ENCODE measurements at regions not wholly inside any gene's neighbourhood (a gene's known extent, or its start where the extent isn't known, plus 50 kb on each side); places are given as distances from the start of the nearest gene placed in this dataset.
A peak's percentile ranks its signal among the peaks of the same experiment; 100 is the strongest.

- Histone ChIP-seq H3K9me3 (no peaks in the 10 kb centered on the region), H3K27me3 (peaks cover 72% of the 10 kb centered on the region), H3K4me1 (no peaks in the 10 kb centered on the region), H3K36me3 (no peaks in the 10 kb centered on the region), H3K4me3 (ENCODE audit: low read depth, low read length) (no peak overlapping the region)
- TF ChIP-seq, protein P1, sequence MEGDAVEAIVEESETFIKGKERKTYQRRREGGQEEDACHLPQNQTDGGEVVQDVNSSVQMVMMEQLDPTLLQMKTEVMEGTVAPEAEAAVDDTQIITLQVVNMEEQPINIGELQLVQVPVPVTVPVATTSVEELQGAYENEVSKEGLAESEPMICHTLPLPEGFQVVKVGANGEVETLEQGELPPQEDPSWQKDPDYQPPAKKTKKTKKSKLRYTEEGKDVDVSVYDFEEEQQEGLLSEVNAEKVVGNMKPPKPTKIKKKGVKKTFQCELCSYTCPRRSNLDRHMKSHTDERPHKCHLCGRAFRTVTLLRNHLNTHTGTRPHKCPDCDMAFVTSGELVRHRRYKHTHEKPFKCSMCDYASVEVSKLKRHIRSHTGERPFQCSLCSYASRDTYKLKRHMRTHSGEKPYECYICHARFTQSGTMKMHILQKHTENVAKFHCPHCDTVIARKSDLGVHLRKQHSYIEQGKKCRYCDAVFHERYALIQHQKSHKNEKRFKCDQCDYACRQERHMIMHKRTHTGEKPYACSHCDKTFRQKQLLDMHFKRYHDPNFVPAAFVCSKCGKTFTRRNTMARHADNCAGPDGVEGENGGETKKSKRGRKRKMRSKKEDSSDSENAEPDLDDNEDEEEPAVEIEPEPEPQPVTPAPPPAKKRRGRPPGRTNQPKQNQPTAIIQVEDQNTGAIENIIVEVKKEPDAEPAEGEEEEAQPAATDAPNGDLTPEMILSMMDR (IDR thresholded peaks at IDR 0.05; ENCODE audit: low read depth, low read length), result peak; percentile 82
- DNase-seq, result no peak
These were observed 510.3 kb downstream of the PLCL1 start for GRCh38 chr2:198314559-198315153.

GRCh38 chr2:198312596-198313483, 508.4 kb downstream of the PLCL1 start:
- H3K4me1 ChIP-seq, result no peaks in the 10 kb centered on the region
- no peak for DNase-seq
- TF ChIP-seq, protein P1 (IDR thresholded peaks at IDR 0.05; ENCODE audit: low read depth, low read length), result no peak
- peaks cover 54% of the 10 kb centered on the region for H3K27me3 ChIP-seq
- no peak overlapping the region for H3K4me3 ChIP-seq (ENCODE audit: low read depth, low read length)
- no peaks in the 10 kb centered on the region for H3K9me3 ChIP-seq
- no peaks in the 10 kb centered on the region for H3K36me3 ChIP-seq

DNA sequence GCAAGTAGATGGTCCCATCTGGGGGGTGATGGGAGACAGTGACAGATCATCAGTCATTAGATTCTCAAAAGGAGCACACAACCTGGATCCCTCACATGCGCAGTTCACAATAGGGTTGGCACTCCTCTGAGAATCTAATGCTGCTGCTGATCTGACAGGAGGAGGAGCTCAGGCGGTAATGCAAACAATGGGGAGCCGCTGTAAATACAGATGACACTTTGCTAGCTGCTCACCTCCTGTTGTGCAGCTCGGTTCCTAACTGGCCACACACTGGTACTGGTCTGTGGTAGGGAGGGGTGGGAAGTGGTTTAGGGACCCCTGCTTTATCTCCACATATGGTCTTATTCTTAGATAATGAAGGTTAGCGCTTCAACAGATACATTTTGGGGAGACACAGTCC, 506.6 kb downstream of the PLCL1 start:
- H3K9me3 ChIP-seq, result no peaks in the 10 kb centered on the region
- H3K36me3 ChIP-seq, result no peaks in the 10 kb centered on the region
- TF ChIP-seq, protein P1 (IDR thresholded peaks at IDR 0.05; ENCODE audit: low read depth, low read length), result no peak

DNA sequence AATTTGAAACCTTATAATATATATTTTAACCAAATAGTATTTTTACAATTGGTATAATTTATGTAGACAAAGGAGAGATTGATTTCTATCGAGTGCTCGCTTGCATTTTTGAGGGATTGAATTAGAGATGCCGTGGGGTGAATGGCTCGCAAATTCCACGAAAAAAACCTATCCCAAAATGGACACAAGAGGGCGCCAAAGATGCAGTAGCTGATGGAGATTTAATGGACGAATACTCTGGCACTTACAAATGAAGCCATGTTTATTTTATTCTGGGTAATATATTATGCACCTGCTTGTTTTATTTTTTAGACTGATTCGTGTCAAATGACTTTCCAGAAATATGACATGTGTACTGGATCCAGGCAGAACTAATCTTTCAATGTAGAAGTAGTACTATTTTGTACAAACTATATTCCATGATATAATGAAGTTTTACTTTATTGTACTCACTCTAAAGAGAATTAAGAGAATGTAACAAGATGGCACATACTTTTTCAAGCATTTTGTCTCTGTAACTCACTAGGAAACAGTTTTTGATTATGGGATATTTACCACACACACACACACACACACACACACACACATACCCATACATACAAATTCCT, 505.4 kb downstream of the PLCL1 start:
- Histone ChIP-seq H3K36me3 (no peaks in the 10 kb centered on the region), H3K4me1 (no peaks in the 10 kb centered on the region), H3K9me3 (no peaks in the 10 kb centered on the region), H3K27me3 (peaks cover 31% of the 10 kb centered on the region), H3K4me3 (ENCODE audit: low read depth, low read length) (no peak overlapping the region)
- TF ChIP-seq, protein P1 (IDR thresholded peaks at IDR 0.05; ENCODE audit: low read depth, low read length), result peak; percentile 88
- DNase-seq, result peak; percentile 50

More for the DNA sequence above, 506.6 kb downstream of the PLCL1 start:
- no peak for DNase-seq
- no peak overlapping the region for H3K4me3 ChIP-seq (ENCODE audit: low read depth, low read length)
- H3K27me3 ChIP-seq, result peaks cover 35% of the 10 kb centered on the region
- no peaks in the 10 kb centered on the region for H3K4me1 ChIP-seq

DNA sequence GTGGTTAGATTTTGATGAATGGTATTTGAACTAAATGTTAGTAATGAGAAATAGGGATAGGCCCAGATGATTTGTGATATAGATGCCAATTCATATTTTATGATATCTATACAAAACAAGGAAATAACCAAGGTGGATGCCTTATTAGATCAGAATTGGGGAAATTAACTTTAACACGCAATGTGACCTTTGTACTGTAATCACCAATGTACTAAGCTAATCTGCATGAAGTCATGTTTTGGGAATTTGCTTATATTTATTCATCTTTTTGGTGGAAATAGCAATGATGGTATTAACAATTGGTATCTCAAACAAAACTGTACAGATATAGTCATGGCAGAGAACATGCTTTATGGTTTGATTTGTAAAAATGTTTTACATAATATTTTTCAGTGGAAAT, 504.7 kb downstream of the PLCL1 start:
- Histone ChIP-seq H3K9me3 (no peaks in the 10 kb centered on the region), H3K36me3 (no peaks in the 10 kb centered on the region), H3K4me1 (no peaks in the 10 kb centered on the region), H3K4me3 (ENCODE audit: low read depth, low read length) (no peak overlapping the region), H3K27me3 (peaks cover 26% of the 10 kb centered on the region)
- TF ChIP-seq, protein P1 (IDR thresholded peaks at IDR 0.05; ENCODE audit: low read depth, low read length), result no peak
- no peak for DNase-seq

Data from BE2C (cell line).